ENCODE measurements at regions not wholly inside any gene's neighbourhood (a gene's known extent, or its start where the extent isn't known, plus 50 kb on each side); places are given as distances from the start of the nearest gene placed in this dataset.

GRCh38 chr1:232726048-232726779 is 79.0 kb upstream of the MAP10 start:
- TF ChIP-seq CTCF (IDR thresholded peaks at IDR 0.05) (no peak), POLR2A (IDR thresholded peaks at IDR 0.05) (no peak), POLR2AphosphoS5 (IDR thresholded peaks at IDR 0.05) (no peak), EP300 (IDR thresholded peaks at IDR 0.05) (no peak)
